OCI-LY3 (cell line): ENCODE measurements at regions not wholly inside any gene's neighbourhood (a gene's known extent, or its start where the extent isn't known, plus 50 kb on each side); places are given as distances from the start of the nearest gene placed in this dataset.

Source experiments
- H2AFZ ChIP-seq: fragments of 200-600, 300-600 bp; shearing (Covaris generic); 2 replicates; pipeline ENCODE4 v1.6.0; 2014; ENCODE audit warnings: antibody characterized with exemption, low read depth, low read length
- H3K27ac ChIP-seq: fragments of 200-600, 300-600 bp; sonication (generic); 2 replicates; pipeline ENCODE4 v1.5.1; 2014; ENCODE audit warnings: mild to moderate bottlenecking, low read length, moderate library complexity, mixed read lengths
- H3K27me3 ChIP-seq: fragments of 200-600, 300-600 bp; sonication (generic); 2 replicates; pipeline ENCODE4 v1.6.1; 2014; ENCODE audit warnings: low read depth, low read length, mixed read lengths
- H3K36me3 ChIP-seq: fragments of 200-600, 300-600 bp; sonication (generic); replicated peaks from 2 replicates; pipeline ENCODE3; 2014; ENCODE audit warnings: low read depth, low read length, mixed read lengths
- H3K4me1 ChIP-seq: fragments of 300-600, 200-600 bp; sonication (generic); 2 replicates; pipeline ENCODE4 v1.6.1; 2014; ENCODE audit warnings: low read length, mixed read lengths
- H3K4me2 ChIP-seq: fragments of 200-600, 300-600 bp; sonication (generic); 2 replicates; pipeline ENCODE4 v1.6.1; 2014; ENCODE audit warnings: low read length, mixed read lengths
- H3K4me3 ChIP-seq: fragments of 300-600, 200-600 bp; sonication (generic); 2 replicates; pipeline ENCODE4 v1.5.1; 2014; ENCODE audit warnings: antibody characterized with exemption, mild to moderate bottlenecking, low read length, moderate library complexity
- H3K79me2 ChIP-seq: fragments of 300-600, 200-600 bp; shearing (Covaris generic); 2 replicates; pipeline ENCODE4 v1.6.1; 2014; ENCODE audit warnings: mild to moderate bottlenecking, low read length, mixed read lengths
- H3K9ac ChIP-seq: fragments of 300-600, 200-600 bp; shearing (Covaris generic); 2 replicates; pipeline ENCODE4 v1.6.0; 2014; ENCODE audit warnings: mild to moderate bottlenecking, low read length, moderate library complexity
- H3K9me3 ChIP-seq: fragments of 200-600, 300-600 bp; shearing (Covaris generic); 2 replicates; pipeline ENCODE4 v1.6.1; 2014; ENCODE audit warnings: low read length, mixed read lengths; ENCODE audit not compliant: insufficient read depth
- H4K20me1 ChIP-seq: fragments of 200-600, 300-600 bp; sonication (generic); 2 replicates; pipeline ENCODE4 v1.6.1; 2016; ENCODE audit warnings: low read length, mixed read lengths; ENCODE audit not compliant: insufficient read depth
- EZH2phosphoT487 ChIP-seq: fragments of 200-600 bp; shearing (Covaris generic); IDR thresholded peaks from 2 replicates; pipeline ENCODE4 v1.6.1; 2018; ENCODE audit warnings: antibody characterized with exemption, mixed run types, low read depth
- TF ChIP-seq, protein P1 (sequence below): fragments of 200-600, 300-600 bp; sonication (generic); IDR thresholded peaks from 2 replicates; pipeline ENCODE4 v1.5.1; 2014; ENCODE audit warnings: antibody characterized with exemption, low read length, low read depth

DNA sequence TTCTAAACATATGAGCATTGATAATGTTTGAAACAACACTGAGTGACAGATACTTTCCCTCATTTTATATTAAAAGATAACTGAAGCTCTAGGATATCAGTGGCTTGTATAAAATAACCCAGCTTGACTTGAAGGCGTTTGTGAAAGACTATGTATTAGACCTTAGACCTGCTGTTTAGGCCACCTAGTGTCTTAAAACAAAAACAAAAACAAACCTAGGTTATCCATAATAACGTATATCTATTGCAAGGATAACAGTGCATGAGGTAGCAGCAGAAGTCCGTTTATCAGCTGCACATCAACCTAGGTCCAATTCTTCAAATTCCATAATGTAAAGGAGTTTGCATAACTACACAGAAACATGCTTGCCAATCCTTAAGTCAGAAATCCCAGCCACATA is 79.5 kb upstream of the MAP2 start:
- no peaks in the 10 kb centered on the region for H3K79me2 ChIP-seq
- peaks cover 19% of the 10 kb centered on the region for H3K27me3 ChIP-seq
- no peak overlapping the region for H2AFZ ChIP-seq
- H4K20me1 ChIP-seq = no peaks in the 10 kb centered on the region
- H3K27ac ChIP-seq = no peak overlapping the region
- no peaks in the 10 kb centered on the region for H3K36me3 ChIP-seq
- H3K9me3 ChIP-seq = no peaks in the 10 kb centered on the region
- no peak overlapping the region for H3K9ac ChIP-seq
- no peak overlapping the region for H3K4me3 ChIP-seq
- no peaks in the 10 kb centered on the region for H3K4me1 ChIP-seq
- TF ChIP-seq, protein P1, sequence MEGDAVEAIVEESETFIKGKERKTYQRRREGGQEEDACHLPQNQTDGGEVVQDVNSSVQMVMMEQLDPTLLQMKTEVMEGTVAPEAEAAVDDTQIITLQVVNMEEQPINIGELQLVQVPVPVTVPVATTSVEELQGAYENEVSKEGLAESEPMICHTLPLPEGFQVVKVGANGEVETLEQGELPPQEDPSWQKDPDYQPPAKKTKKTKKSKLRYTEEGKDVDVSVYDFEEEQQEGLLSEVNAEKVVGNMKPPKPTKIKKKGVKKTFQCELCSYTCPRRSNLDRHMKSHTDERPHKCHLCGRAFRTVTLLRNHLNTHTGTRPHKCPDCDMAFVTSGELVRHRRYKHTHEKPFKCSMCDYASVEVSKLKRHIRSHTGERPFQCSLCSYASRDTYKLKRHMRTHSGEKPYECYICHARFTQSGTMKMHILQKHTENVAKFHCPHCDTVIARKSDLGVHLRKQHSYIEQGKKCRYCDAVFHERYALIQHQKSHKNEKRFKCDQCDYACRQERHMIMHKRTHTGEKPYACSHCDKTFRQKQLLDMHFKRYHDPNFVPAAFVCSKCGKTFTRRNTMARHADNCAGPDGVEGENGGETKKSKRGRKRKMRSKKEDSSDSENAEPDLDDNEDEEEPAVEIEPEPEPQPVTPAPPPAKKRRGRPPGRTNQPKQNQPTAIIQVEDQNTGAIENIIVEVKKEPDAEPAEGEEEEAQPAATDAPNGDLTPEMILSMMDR = no peak
- TF ChIP-seq EZH2phosphoT487 = no peak
- H3K4me2 ChIP-seq = no peak overlapping the region

DNA sequence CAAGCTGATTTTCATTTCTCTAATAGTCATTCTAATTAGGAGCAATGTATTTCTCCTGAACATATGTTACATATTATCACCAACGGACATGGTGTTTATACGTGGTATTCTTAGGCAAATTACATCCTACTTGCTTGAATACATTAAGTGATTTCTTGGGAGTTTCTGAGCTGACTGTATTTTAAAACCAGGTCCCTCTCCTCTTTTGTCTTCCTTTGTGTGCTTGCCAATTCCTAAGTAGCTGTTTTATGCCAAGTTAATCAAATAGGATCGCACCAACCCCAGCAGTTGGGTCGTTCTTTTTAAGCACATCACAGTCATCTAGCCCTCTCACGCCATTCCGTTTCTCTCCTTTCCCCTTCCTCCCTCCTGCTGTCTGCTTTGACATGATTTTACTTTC is 75.4 kb upstream of the MAP2 start:
- Histone ChIP-seq H3K4me1 (no peaks in the 10 kb centered on the region), H3K9me3 (no peaks in the 10 kb centered on the region), H2AFZ (no peak overlapping the region), H3K27me3 (peaks cover 17% of the 10 kb centered on the region; the same call in 1 of the 2 replicates), H3K79me2 (no peaks in the 10 kb centered on the region), H3K36me3 (no peaks in the 10 kb centered on the region), H3K4me2 (no peak overlapping the region), H3K9ac (no peak overlapping the region), H3K4me3 (no peak overlapping the region), H3K27ac (no peak overlapping the region), H4K20me1 (no peaks in the 10 kb centered on the region)
- no peak for TF ChIP-seq EZH2phosphoT487
- TF ChIP-seq, protein P1 = no peak

DNA sequence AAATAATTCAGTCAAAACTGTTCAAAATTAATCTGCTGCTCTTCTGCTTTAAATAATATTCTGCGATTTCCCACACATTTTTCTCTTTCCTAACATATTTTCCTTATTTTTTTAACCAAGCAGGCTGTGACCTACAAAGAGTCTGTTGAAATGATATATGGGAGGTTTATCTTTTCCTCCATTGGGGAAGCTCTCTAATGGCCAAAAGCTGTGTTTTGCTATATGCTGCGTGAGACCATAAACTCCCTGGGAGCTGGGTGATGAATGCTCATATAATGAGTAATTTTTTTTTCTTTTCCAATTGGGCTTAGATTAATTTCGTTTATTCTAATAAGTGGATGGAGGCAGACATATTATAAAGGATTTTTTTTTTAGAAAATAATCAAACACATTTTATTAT is 72.2 kb upstream of the MAP2 start:
- TF ChIP-seq, protein P1 = no peak
- no peak for TF ChIP-seq EZH2phosphoT487

DNA sequence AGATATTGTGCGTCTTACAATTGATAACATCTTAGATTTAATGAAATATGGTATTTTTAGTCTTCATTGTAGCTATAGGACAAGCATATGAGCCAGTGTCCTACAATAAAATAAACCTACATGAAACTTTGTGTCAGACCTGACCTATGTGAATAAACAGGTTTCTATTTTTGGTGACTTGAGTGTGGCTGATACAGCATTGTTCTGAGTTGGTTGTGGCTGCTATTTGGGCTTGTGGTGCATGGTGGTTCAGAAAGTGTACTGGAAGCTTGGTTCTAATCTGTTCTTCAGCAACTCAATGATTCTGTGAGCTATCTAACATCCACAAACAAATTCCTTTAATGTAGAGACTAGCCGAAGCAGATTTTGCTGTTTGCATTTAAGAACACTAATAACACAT is 64.9 kb upstream of the MAP2 start:
- H3K9me3 ChIP-seq = no peaks in the 10 kb centered on the region
- H3K9ac ChIP-seq = no peak overlapping the region
- no peaks in the 10 kb centered on the region for H3K4me1 ChIP-seq
- H3K4me3 ChIP-seq = no peak overlapping the region
- no peaks in the 10 kb centered on the region for H3K79me2 ChIP-seq
- no peak overlapping the region for H2AFZ ChIP-seq
- no peaks in the 10 kb centered on the region for H4K20me1 ChIP-seq
- H3K4me2 ChIP-seq = no peak overlapping the region
- H3K27ac ChIP-seq = no peak overlapping the region
- H3K27me3 ChIP-seq = no peaks in the 10 kb centered on the region
- H3K36me3 ChIP-seq = no peaks in the 10 kb centered on the region
- TF ChIP-seq, protein P1 = no peak

More for the DNA sequence above, 72.2 kb upstream of the MAP2 start:
- Histone ChIP-seq H3K4me2 (no peak overlapping the region), H3K27me3 (peaks cover 17% of the 10 kb centered on the region; the same call in 1 of the 2 replicates), H3K9ac (no peak overlapping the region), H3K27ac (no peak overlapping the region), H3K79me2 (no peaks in the 10 kb centered on the region), H3K36me3 (no peaks in the 10 kb centered on the region), H4K20me1 (no peaks in the 10 kb centered on the region), H3K4me3 (no peak overlapping the region), H3K4me1 (no peaks in the 10 kb centered on the region), H3K9me3 (no peaks in the 10 kb centered on the region), H2AFZ (no peak overlapping the region)
